T-cell (primary cell): ENCODE measurements at regions not wholly inside any gene's neighbourhood (a gene's known extent, or its start where the extent isn't known, plus 50 kb on each side); places are given as distances from the start of the nearest gene placed in this dataset.

ENCODE experiments used
- ATAC-seq, 4 experiments: fragments of 200-7000 bp in 3 of 4; fragments of 150-1000 bp in 1 of 4; cut with Tn5 transposase; replicated peaks in 1 of 4; 1 replicate in 3 of 4; 2 replicates in 1 of 4; pipeline ENCODE4 v1.10.0; 2021; ENCODE audit warnings: moderate library complexity in 3 of 4, mild to moderate bottlenecking in 2 of 4, moderate number of reproducible peaks in 1 of 4
- CTCF ChIA-PET, 2 donors: fragments of 300-600 bp; sonication (Branson Sonifier 250); formaldehyde crosslinking; loops; one replicate each; lab custom pipeline; 2022; ENCODE audit warnings: antibody characterized with exemption in 2 of 2; lab: Charles Lee
- POLR2A ChIA-PET, 2 donors: fragments of 300-600 bp; sonication (Branson Sonifier 250); formaldehyde crosslinking; loops; one replicate each; lab custom pipeline; 2022; ENCODE audit warnings: antibody characterized with exemption in 2 of 2; lab: Charles Lee
- DNase-seq, 35 experiments: peaks; one replicate each; pipeline versions ENCODE4 v3.0.0 to v3.0.0-alpha.2; 2013 to 2023
- H3K27ac ChIP-seq: one replicate; pipeline ENCODE4 v1.5.1; 2013; ENCODE audit warnings: low read length
- H3K27me3 ChIP-seq, 2 experiments: replicated peaks in 1 of 2; 1 replicate in 1 of 2; 2 replicates in 1 of 2; pipeline versions ENCODE4 v1.6.1 to v1.7.0; 2013; ENCODE audit warnings: low read length in 1 of 2, mixed read lengths in 1 of 2; ENCODE audit not compliant: control insufficient read depth in 2 of 2, insufficient read depth in 2 of 2; ENCODE audit errors: extremely low read depth in 1 of 2
- H3K36me3 ChIP-seq, 2 donors: 1 replicate in 1 of 2; 2 replicates in 1 of 2; pipeline versions ENCODE4 v1.6.1 to v1.7.0; 2013; ENCODE audit warnings: low read length in 1 of 2; ENCODE audit not compliant: control insufficient read depth in 2 of 2, insufficient read depth in 1 of 2; ENCODE audit errors: extremely low read depth in 1 of 2
- H3K4me1 ChIP-seq, 2 experiments: 1 replicate in 1 of 2; 2 replicates in 1 of 2; pipeline versions ENCODE4 v1.6.1 to v1.7.0; 2013; ENCODE audit warnings: low read length in 2 of 2, mixed read lengths in 1 of 2; ENCODE audit not compliant: insufficient read depth in 2 of 2, control insufficient read depth in 1 of 2; ENCODE audit errors: extremely low read depth in 1 of 2
- H3K4me3 ChIP-seq, 2 donors: 1 replicate in 1 of 2; 2 replicates in 1 of 2; pipeline versions ENCODE4 v1.5.1 to v1.7.0; 2013; ENCODE audit warnings: mild to moderate bottlenecking in 2 of 2, low read length in 1 of 2, moderate library complexity in 1 of 2; ENCODE audit not compliant: control insufficient read depth in 1 of 2; ENCODE audit errors: extremely low read depth in 1 of 2
- H3K9me3 ChIP-seq: 2 replicates; pipeline ENCODE4 v1.7.0; 2013
- H3K27ac Mint-ChIP-seq, 2 donors: one replicate each; pipeline ENCODE4 v1.8.0; 2020 to 2021; ENCODE audit warnings: mild to moderate bottlenecking in 2 of 2, mixed read lengths in 2 of 2
- H3K27me3 Mint-ChIP-seq, 2 donors: one replicate each; pipeline ENCODE4 v1.8.0; 2021 to 2022; ENCODE audit warnings: mixed read lengths in 2 of 2
- H3K36me3 Mint-ChIP-seq: one replicate; pipeline ENCODE4 v1.8.0; 2021; ENCODE audit warnings: mixed read lengths
- H3K4me1 Mint-ChIP-seq, 3 donors: one replicate each; pipeline ENCODE4 v1.8.0; 2020 to 2022; ENCODE audit warnings: mixed read lengths in 3 of 3, mild to moderate bottlenecking in 1 of 3
- H3K4me3 Mint-ChIP-seq, 3 donors: one replicate each; pipeline ENCODE4 v1.8.0; 2020 to 2022; ENCODE audit warnings: mild to moderate bottlenecking in 3 of 3, mixed read lengths in 3 of 3, moderate library complexity in 3 of 3
- H3K9me3 Mint-ChIP-seq, 3 donors: one replicate each; pipeline ENCODE4 v1.8.0; 2020 to 2022; ENCODE audit warnings: mixed read lengths in 3 of 3
- WGBS: methylation state at CpG from one replicate; pipeline ENCODE4 v1.1.5; 2013; ENCODE audit warnings: missing lambda C conversion rate; ENCODE audit not compliant: insufficient coverage; 5-methylcytosine and 5-hydroxymethylcytosine counted together

DNA sequence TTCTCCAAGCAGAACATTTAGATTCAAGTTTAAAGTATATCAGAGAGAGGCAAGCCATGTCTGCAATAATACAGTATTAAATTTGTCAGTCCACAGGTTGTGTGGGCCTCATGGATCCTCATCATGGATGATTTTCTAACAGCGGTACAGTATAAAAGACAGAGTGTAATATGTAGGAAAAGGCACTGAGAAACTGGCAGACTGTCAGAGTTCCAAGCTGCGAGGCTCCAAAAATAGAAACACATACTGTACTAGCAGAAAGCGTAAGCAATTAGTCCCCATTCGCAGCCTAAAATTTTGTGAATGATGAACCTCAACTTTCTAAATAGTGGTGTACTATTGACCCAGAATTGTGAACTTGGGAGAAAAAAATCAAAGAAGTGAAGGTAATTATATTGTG is 933.3 kb downstream of the XPNPEP1 start:
- ChIA-PET CTCF (interaction anchor here in 1 of 2 donors (0.6 kb wide), 1 partner anchor 103 kb away, joined by 3 read pairs; no protein-coding TSS in a partner anchor), POLR2A (no interaction called here)
- Mint-ChIP-seq H3K36me3 (no peaks in the 10 kb centered on the region), H3K4me3 (no peak overlapping the region), H3K9me3 (peaks cover 0 to 17% (median 3%) of the 10 kb centered on the region in 3 donors), H3K4me1 (no peaks in the 10 kb centered on the region), H3K27me3 (no peaks in the 10 kb centered on the region), H3K27ac (no peak overlapping the region)
- no peak overlapping the region for H3K27ac ChIP-seq
- H3K36me3 ChIP-seq, result no peaks in the 10 kb centered on the region
- H3K9me3 ChIP-seq, result no peaks in the 10 kb centered on the region
- WGBS, result no CpG with 5 or more reads among the region's 4 CpGs
- H3K4me3 ChIP-seq, result no peak overlapping the region
- no peak for ATAC-seq
- no peaks in the 10 kb centered on the region for H3K4me1 ChIP-seq
- no peaks in the 10 kb centered on the region for H3K27me3 ChIP-seq
- DNase-seq, result no peak

DNA sequence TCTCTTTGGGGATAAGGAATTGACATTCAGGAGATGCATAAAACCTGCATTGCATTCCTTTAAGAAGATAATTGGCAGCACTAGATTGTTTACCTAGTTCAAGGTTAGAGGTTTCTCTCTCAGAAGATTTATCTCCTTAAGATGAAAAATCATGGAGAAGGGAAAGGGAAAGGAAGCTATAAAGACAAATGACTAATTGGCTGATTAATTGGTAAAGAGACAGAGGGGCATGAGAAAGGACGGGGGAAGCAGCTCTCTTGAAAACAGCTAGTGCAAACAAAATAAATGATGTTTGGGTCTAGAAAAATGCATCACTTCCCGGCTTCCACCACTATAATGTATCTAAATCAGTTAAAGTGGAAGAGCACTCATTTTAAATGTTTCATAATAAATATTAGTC is 941.2 kb downstream of the XPNPEP1 start:
- POLR2A ChIA-PET, result no interaction called here
- Histone ChIP-seq H3K4me1 (no peaks in the 10 kb centered on the region), H3K36me3 (no peaks in the 10 kb centered on the region), H3K27me3 (no peaks in the 10 kb centered on the region), H3K27ac (no peak overlapping the region), H3K4me3 (no peak overlapping the region), H3K9me3 (no peaks in the 10 kb centered on the region)
- WGBS, result no CpG with 5 or more reads among the region's 2 CpGs
- no peak for ATAC-seq
- no peak overlapping the region for H3K4me3 Mint-ChIP-seq
- CTCF ChIA-PET, result no interaction called here
- H3K27ac Mint-ChIP-seq, result no peak overlapping the region
- no peak for DNase-seq
- H3K27me3 Mint-ChIP-seq, result no peaks in the 10 kb centered on the region
- H3K9me3 Mint-ChIP-seq, result peaks cover 5 to 23% (median 21%) of the 10 kb centered on the region in 3 donors
- no peaks in the 10 kb centered on the region for H3K36me3 Mint-ChIP-seq
- no peaks in the 10 kb centered on the region for H3K4me1 Mint-ChIP-seq

DNA sequence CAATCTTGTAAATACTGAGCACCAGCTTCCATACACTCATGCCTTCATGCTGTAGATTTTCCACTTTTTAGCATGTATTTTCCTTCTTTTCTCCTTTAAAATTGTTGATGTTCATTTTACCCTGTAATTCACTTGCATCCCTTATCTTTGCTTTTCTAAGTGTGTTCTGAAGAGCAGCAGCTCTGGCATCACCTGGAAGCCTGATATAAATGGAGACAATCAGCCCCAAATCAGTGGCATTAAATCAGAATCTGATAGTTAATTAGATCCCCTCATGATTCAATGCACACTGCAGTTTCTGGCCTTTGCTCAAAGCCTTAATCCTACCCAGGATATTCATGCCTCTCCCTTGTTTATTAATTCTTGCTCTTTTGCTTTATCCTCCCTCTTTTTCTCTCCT is 942.4 kb downstream of the XPNPEP1 start:
- DNase-seq, result no peak
- Mint-ChIP-seq H3K4me1 (no peaks in the 10 kb centered on the region), H3K36me3 (no peaks in the 10 kb centered on the region), H3K27ac (no peak overlapping the region), H3K9me3 (peaks cover 14 to 29% (median 29%) of the 10 kb centered on the region in 3 donors), H3K4me3 (no peak overlapping the region), H3K27me3 (no peaks in the 10 kb centered on the region)
- POLR2A ChIA-PET, result no interaction called here
- Histone ChIP-seq H3K36me3 (no peaks in the 10 kb centered on the region), H3K27ac (no peak overlapping the region), H3K9me3 (no peaks in the 10 kb centered on the region), H3K4me1 (no peaks in the 10 kb centered on the region), H3K4me3 (no peak overlapping the region), H3K27me3 (no peaks in the 10 kb centered on the region)
- CTCF ChIA-PET, result no interaction called here
- ATAC-seq, result no peak

DNA sequence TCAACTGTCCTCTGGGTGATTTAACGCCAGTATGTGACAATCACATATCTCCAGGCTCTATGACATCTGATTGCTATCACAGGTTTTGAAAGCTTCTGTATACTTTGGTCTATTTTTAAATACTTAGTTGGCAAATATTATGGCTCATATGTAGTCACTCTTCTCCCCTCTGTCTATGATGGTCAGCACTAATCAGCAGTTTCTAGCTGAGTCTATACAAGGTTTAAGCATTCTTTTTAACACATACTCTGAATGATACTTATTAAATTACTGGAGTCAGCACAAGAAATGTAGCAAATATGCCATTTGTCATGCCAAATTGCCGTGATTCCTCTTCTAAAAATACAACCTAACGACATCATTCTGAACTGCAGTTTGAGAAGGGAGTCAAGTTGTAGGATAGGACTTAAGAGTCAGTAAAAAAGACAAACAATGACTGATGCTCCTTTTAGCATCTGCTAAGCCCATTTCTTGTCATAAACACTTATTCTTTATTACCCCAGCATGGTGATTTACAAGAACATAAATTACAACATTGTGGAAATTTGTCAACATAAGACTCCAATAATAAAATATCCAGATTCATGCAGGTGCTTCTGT is 947.8 kb downstream of the XPNPEP1 start:
- H3K27me3 ChIP-seq, result no peaks in the 10 kb centered on the region
- H3K36me3 ChIP-seq, result no peaks in the 10 kb centered on the region
- Mint-ChIP-seq H3K9me3 (peaks cover 22 to 32% (median 23%) of the 10 kb centered on the region in 3 donors), H3K36me3 (no peaks in the 10 kb centered on the region), H3K4me1 (no peaks in the 10 kb centered on the region), H3K27ac (no peak overlapping the region), H3K27me3 (no peaks in the 10 kb centered on the region), H3K4me3 (no peak overlapping the region)
- no peaks in the 10 kb centered on the region for H3K9me3 ChIP-seq
- no peak for DNase-seq
- no peaks in the 10 kb centered on the region for H3K4me1 ChIP-seq
- H3K4me3 ChIP-seq, result no peak overlapping the region
- ChIA-PET CTCF (no interaction called here), POLR2A (no interaction called here)
- H3K27ac ChIP-seq, result no peak overlapping the region
- no CpG with 5 or more reads among the region's 3 CpGs for WGBS
- ATAC-seq, result no peak

DNA sequence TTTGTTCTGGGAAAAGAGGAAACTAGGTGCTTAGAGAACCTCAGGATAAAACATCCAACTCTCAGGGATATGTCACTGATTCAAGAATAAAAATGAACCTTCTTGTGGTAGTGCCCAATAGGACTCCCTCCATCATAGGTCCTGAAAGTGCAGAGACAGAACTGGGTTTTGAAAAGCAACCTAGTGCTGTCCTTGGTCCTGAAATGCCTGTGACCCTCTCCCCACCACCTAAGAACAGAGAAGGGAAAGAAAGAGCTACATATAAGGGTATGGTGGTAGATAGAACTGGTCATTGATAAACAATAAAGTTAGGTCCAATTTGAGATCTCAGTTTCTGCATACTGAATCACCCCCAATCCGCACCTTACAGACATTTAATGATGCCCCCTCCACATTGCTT is 953.3 kb downstream of the XPNPEP1 start:
- CTCF ChIA-PET, result interaction anchor here (0.7 to 0.8 kb wide), 2 partner anchors 12 to 181 kb away, joined by 3 read pairs; no protein-coding TSS in a partner anchor

DNA sequence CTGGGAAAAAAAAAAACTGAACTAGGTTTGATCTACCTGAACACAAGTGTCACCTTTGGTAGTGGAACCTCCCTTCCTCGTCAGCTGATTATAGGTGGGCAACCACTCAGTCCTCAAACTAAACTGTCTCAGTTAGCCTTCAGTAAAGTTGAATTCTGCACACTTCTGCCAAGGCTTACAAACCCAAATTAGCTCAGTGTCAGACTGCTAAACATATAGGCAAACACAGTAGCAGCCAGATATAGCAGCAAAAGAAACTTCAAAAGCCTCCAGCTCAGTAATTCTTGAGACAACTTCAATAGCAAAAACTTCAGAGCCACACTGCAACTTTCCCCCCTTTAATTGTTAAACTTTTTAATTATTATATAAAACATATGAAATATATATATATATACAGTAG is 956.9 kb downstream of the XPNPEP1 start:
- no peaks in the 10 kb centered on the region for H3K27me3 Mint-ChIP-seq
- H3K27ac Mint-ChIP-seq, result no peak overlapping the region
- DNase-seq, result no peak
- H3K9me3 ChIP-seq, result no peaks in the 10 kb centered on the region
- H3K9me3 Mint-ChIP-seq, result peaks cover 6 to 16% (median 13%) of the 10 kb centered on the region in 3 donors
- no peak overlapping the region for H3K4me3 Mint-ChIP-seq
- CTCF ChIA-PET, result interaction anchor here in 1 of 2 donors (0.6 kb wide), 1 partner anchor 1548 kb away, joined by 4 read pairs; no protein-coding TSS in a partner anchor
- no peaks in the 10 kb centered on the region for H3K4me1 Mint-ChIP-seq
- no peaks in the 10 kb centered on the region for H3K4me1 ChIP-seq
- 100% methylated on average over 1 of the region's 1 CpG for WGBS
- ATAC-seq, result no peak
- no peaks in the 10 kb centered on the region for H3K27me3 ChIP-seq
- H3K36me3 ChIP-seq, result no peaks in the 10 kb centered on the region
- H3K27ac ChIP-seq, result no peak overlapping the region
- no peak overlapping the region for H3K4me3 ChIP-seq
- no peaks in the 10 kb centered on the region for H3K36me3 Mint-ChIP-seq
- POLR2A ChIA-PET, result no interaction called here

More for the DNA sequence above, 953.3 kb downstream of the XPNPEP1 start:
- Mint-ChIP-seq H3K9me3 (peaks cover 11 to 28% (median 17%) of the 10 kb centered on the region in 3 donors), H3K27me3 (no peaks in the 10 kb centered on the region), H3K4me1 (no peaks in the 10 kb centered on the region), H3K27ac (no peak overlapping the region), H3K4me3 (no peak overlapping the region), H3K36me3 (no peaks in the 10 kb centered on the region)
- DNase-seq (no peak), ATAC-seq (no peak)
- Histone ChIP-seq H3K27me3 (no peaks in the 10 kb centered on the region), H3K9me3 (no peaks in the 10 kb centered on the region), H3K4me3 (no peak overlapping the region), H3K4me1 (no peaks in the 10 kb centered on the region), H3K36me3 (no peaks in the 10 kb centered on the region), H3K27ac (no peak overlapping the region)
- no CpG with 5 or more reads among the region's 1 CpG for WGBS
- POLR2A ChIA-PET, result no interaction called here
